ENCODE measurements at regions not wholly inside any gene's neighbourhood (a gene's known extent, or its start where the extent isn't known, plus 50 kb on each side); places are given as distances from the start of the nearest gene placed in this dataset.

DNA sequence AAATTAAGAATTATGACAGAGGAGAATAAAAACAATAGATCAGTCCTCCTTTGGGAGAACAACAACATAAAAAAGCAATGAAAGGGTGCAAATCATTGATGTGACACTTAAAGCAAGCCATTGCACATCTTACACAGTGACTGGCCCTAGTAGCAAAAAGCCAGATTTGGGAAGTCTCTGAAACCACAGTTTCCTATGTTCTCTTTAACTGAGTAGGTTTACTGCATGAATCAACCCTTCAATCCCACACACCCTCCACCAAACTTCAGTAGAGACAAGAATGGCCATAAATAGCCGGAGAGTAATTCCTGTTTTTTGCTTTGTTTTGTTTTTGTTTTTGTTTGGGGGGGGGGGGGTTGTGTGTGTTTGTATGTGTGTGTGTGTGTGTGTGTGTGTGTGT is 180.8 kb downstream of the VEGFC start:
- TF ChIP-seq, protein P1, sequence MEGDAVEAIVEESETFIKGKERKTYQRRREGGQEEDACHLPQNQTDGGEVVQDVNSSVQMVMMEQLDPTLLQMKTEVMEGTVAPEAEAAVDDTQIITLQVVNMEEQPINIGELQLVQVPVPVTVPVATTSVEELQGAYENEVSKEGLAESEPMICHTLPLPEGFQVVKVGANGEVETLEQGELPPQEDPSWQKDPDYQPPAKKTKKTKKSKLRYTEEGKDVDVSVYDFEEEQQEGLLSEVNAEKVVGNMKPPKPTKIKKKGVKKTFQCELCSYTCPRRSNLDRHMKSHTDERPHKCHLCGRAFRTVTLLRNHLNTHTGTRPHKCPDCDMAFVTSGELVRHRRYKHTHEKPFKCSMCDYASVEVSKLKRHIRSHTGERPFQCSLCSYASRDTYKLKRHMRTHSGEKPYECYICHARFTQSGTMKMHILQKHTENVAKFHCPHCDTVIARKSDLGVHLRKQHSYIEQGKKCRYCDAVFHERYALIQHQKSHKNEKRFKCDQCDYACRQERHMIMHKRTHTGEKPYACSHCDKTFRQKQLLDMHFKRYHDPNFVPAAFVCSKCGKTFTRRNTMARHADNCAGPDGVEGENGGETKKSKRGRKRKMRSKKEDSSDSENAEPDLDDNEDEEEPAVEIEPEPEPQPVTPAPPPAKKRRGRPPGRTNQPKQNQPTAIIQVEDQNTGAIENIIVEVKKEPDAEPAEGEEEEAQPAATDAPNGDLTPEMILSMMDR (conservative IDR thresholded peaks at IDR 0.05) = no peak
- Mint-ChIP-seq H3K27me3 (ENCODE audit: insufficient read depth) (no peaks in the 10 kb centered on the region), H3K9me3 (no peaks in the 10 kb centered on the region), H3K36me3 (ENCODE audit: low read depth) (no peaks in the 10 kb centered on the region), H3K27ac (no peak overlapping the region), H3K4me1 (no peaks in the 10 kb centered on the region), H3K4me3 (no peak overlapping the region)
- H3K27ac ChIP-seq (ENCODE audit: low read depth, low read length) = no peak overlapping the region
- no peak overlapping the region for H3K4me3 ChIP-seq (ENCODE audit: low read length)
- H3K36me3 ChIP-seq (ENCODE audit: control insufficient read depth, insufficient read depth, low read length) = no peaks in the 10 kb centered on the region
- H3K9ac ChIP-seq (ENCODE audit: extremely low read depth, low read length, poor library complexity, severe bottlenecking) = no peak overlapping the region
- no peaks in the 10 kb centered on the region for H3K27me3 ChIP-seq (ENCODE audit: control insufficient read depth, insufficient read depth, low read length, poor library complexity, severe bottlenecking)
- H3K4me1 ChIP-seq (ENCODE audit: control insufficient read depth, insufficient read depth, low read length) = no peaks in the 10 kb centered on the region
- no CpG with 5 or more reads among the region's 1 CpG for WGBS, 2 experiments (ENCODE audit: insufficient coverage in 1 of 2, insufficient read length in 1 of 2)
- no peak for DNase-seq
- H3K9me3 ChIP-seq (ENCODE audit: control insufficient read depth, low read length) = no peaks in the 10 kb centered on the region

DNA sequence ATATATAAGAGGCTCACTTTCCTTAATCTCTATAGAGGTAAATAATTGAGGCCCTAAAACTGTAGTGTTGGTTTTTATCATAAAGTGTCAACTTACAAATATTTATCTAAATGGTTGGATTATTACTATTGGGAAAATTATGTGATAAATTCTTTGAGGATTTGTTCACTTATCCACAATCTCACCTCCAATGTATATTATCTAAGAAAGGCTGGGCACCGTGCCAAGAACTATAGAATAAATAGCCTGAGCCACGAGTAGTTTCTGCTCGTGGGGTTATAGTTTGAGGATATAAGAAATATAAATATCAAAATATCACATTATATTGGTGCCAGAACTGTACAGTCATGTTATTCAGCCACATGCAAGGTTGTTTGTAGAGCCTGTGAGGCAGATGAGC is 177.9 kb downstream of the VEGFC start:
- Mint-ChIP-seq H3K27ac (no peak overlapping the region), H3K9me3 (no peaks in the 10 kb centered on the region), H3K27me3 (ENCODE audit: insufficient read depth) (no peaks in the 10 kb centered on the region), H3K4me1 (no peaks in the 10 kb centered on the region), H3K36me3 (ENCODE audit: low read depth) (no peaks in the 10 kb centered on the region), H3K4me3 (no peak overlapping the region)
- H3K4me3 ChIP-seq (ENCODE audit: low read length) = no peak overlapping the region
- no CpG with 5 or more reads among the region's 3 CpGs for WGBS, 2 experiments (ENCODE audit: insufficient coverage in 1 of 2, insufficient read length in 1 of 2)
- H3K9ac ChIP-seq (ENCODE audit: extremely low read depth, low read length, poor library complexity, severe bottlenecking) = no peak overlapping the region
- TF ChIP-seq, protein P1 (conservative IDR thresholded peaks at IDR 0.05) = no peak
- no peaks in the 10 kb centered on the region for H3K9me3 ChIP-seq (ENCODE audit: control insufficient read depth, low read length)
- H3K36me3 ChIP-seq (ENCODE audit: control insufficient read depth, insufficient read depth, low read length) = no peaks in the 10 kb centered on the region
- no peaks in the 10 kb centered on the region for H3K4me1 ChIP-seq (ENCODE audit: control insufficient read depth, insufficient read depth, low read length)
- H3K27ac ChIP-seq (ENCODE audit: low read depth, low read length) = no peak overlapping the region
- no peak for DNase-seq
- no peaks in the 10 kb centered on the region for H3K27me3 ChIP-seq (ENCODE audit: control insufficient read depth, insufficient read depth, low read length, poor library complexity, severe bottlenecking)

- DNase-seq = no peak
- no peaks in the 10 kb centered on the region for H3K36me3 Mint-ChIP-seq (ENCODE audit: low read depth)
These were observed 176.6 kb downstream of the VEGFC start for GRCh38 chr4:176616151-176616550.

More at GRCh38 chr4:176616151-176616550, 176.6 kb downstream of the VEGFC start:
- H3K27me3 Mint-ChIP-seq (ENCODE audit: insufficient read depth) = no peaks in the 10 kb centered on the region
- 89% methylated on average over 1 of the region's 2 CpGs; no CpG with 5 or more reads in 1 of the 2 experiments for WGBS, 2 experiments (ENCODE audit: insufficient coverage in 1 of 2, insufficient read length in 1 of 2)
- H3K9ac ChIP-seq (ENCODE audit: extremely low read depth, low read length, poor library complexity, severe bottlenecking) = no peak overlapping the region
- no peaks in the 10 kb centered on the region for H3K9me3 ChIP-seq (ENCODE audit: control insufficient read depth, low read length)
- no peak overlapping the region for H3K27ac ChIP-seq (ENCODE audit: low read depth, low read length)
- no peaks in the 10 kb centered on the region for H3K27me3 ChIP-seq (ENCODE audit: control insufficient read depth, insufficient read depth, low read length, poor library complexity, severe bottlenecking)
- H3K4me1 Mint-ChIP-seq = no peaks in the 10 kb centered on the region
- H3K36me3 ChIP-seq (ENCODE audit: control insufficient read depth, insufficient read depth, low read length) = no peaks in the 10 kb centered on the region
- no peak overlapping the region for H3K27ac Mint-ChIP-seq
- no peak overlapping the region for H3K4me3 ChIP-seq (ENCODE audit: low read length)
- TF ChIP-seq, protein P1 (conservative IDR thresholded peaks at IDR 0.05) = no peak
- H3K9me3 Mint-ChIP-seq = no peaks in the 10 kb centered on the region
- H3K4me3 Mint-ChIP-seq = no peak overlapping the region
- H3K4me1 ChIP-seq (ENCODE audit: control insufficient read depth, insufficient read depth, low read length) = no peaks in the 10 kb centered on the region
